PC-3 (cell line): ENCODE measurements at regions not wholly inside any gene's neighbourhood (a gene's known extent, or its start where the extent isn't known, plus 50 kb on each side); places are given as distances from the start of the nearest gene placed in this dataset.

Experiments used
- CTCF ChIP-seq: fragments of 300-600 bp; sonication (generic); conservative IDR thresholded peaks from 2 replicates; pipeline ENCODE4 v1.5.1; 2017; ENCODE audit warnings: antibody characterized with exemption, low read depth, mild to moderate bottlenecking, low read length
- EZH2 ChIP-seq: fragments of 300-600 bp; sonication (generic); IDR thresholded peaks from one replicate; pipeline ENCODE4 v1.6.1; 2017; ENCODE audit warnings: antibody characterized with exemption, mild to moderate bottlenecking, low read length; ENCODE audit not compliant: unreplicated experiment
- EZH2phosphoT487 ChIP-seq: fragments of 300-600 bp; sonication (generic); IDR thresholded peaks from 2 replicates; pipeline ENCODE4 v1.6.1; 2018; ENCODE audit warnings: mild to moderate bottlenecking, antibody characterized with exemption, low read length, borderline replicate concordance

DNA sequence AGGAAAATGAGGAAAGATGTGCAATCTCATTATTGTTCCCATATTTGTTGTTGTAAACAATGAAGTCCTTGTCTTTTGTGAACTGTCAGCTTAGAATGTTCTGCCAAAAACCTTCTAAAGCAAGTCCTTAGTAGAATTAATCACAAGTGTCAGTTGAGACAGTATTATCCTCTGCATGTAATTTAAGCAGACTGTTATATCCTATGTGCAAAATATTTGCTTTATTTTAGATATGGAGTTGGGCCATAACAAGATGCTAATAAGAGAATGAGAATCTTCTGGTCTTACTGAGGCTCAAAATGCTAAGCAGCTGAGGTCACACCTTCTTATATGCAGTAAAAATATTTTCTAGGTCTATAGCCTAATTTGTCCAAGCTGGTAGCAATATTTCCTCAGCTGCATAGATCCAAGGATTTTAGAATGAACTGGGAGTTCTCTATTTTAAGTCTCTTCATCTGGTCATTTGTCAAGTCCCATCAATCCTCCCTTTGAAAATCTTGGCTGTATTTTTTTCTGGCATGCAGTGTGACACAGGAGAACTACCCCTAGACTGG, 222.3 kb upstream of the NAV3 start:
- TF ChIP-seq CTCF (no peak), EZH2 (no peak), EZH2phosphoT487 (no peak)
